ENCODE measurements at regions not wholly inside any gene's neighbourhood (a gene's known extent, or its start where the extent isn't known, plus 50 kb on each side); places are given as distances from the start of the nearest gene placed in this dataset.

GRCh38 chr9:79131824-79132377, 439.9 kb upstream of the TLE4 start:
- no peak for TF ChIP-seq CTCF (IDR thresholded peaks at IDR 0.05; ENCODE audit: low read length)
- TF ChIP-seq EZH2 (optimal IDR thresholded peaks at IDR 0.05; ENCODE audit: low read depth, low read length), result no peak
